ENCODE measurements at regions not wholly inside any gene's neighbourhood (a gene's known extent, or its start where the extent isn't known, plus 50 kb on each side); places are given as distances from the start of the nearest gene placed in this dataset.

DNA sequence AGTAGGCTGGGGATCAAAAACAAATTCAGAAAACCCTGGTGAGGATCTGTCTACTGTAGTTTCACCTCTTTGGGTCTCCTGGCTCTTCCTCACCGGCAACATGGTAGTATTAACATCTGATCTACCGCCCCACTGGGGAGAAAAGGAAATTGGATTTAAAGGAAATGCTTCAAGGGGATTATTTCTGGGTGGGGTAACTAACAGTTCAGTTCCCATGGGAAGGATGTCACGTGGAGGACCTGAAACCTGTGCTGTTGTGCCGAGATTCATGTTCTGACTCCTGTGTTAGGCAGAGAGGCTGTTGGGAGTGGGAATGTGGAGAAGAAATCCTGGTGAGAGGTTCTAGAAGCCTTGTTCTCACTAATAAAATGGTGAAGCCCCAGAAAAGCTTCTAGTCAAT is 254.4 kb downstream of the BCOR start:
- Histone ChIP-seq H3K79me2 (ENCODE audit: low read length) (no peaks in the 10 kb centered on the region), H3K9ac (ENCODE audit: low read length) (no peak overlapping the region), H4K20me1 (ENCODE audit: low read length) (no peaks in the 10 kb centered on the region), H3K27ac (ENCODE audit: low read length) (no peak overlapping the region), H3K9me3 (ENCODE audit: low read length) (no peaks in the 10 kb centered on the region), H3K4me2 (ENCODE audit: low read length) (no peak overlapping the region), H3K36me3 (ENCODE audit: low read depth, low read length) (no peaks in the 10 kb centered on the region), H3K27me3 (ENCODE audit: low read length) (no peaks in the 10 kb centered on the region), H2AFZ (ENCODE audit: low read length) (no peak overlapping the region), H3F3A (ENCODE audit: low read length, unreplicated experiment) (no peaks in the 10 kb centered on the region), H3K4me3 (ENCODE audit: low read length) (no peak overlapping the region), H3K9me2 (replicated peaks; ENCODE audit: low read length) (no peaks in the 10 kb centered on the region), H3K4me1 (ENCODE audit: insufficient read depth, low read length) (no peaks in the 10 kb centered on the region)
- ATAC-seq (no peak), DNase-seq (no peak)
- no TSS peak for BruUV-seq (replicated peaks)
- ChIA-PET POLR2A (ENCODE audit: unreplicated experiment) (no interaction called here), CTCF (no interaction called here)
- no peak for TF ChIP-seq CTCF (conservative IDR thresholded peaks at IDR 0.05; ENCODE audit: low read depth, low read length)
- TF ChIP-seq EZH2 (IDR thresholded peaks at IDR 0.05; ENCODE audit: low read length, unreplicated experiment): no peak
- TF ChIP-seq EZH2phosphoT487 (IDR thresholded peaks at IDR 0.05; ENCODE audit: borderline replicate concordance, low read length): no peak
- intact Hi-C loops (cut with micrococcal nuclease): no loop called here

- H3K4me1 ChIP-seq (ENCODE audit: insufficient read depth, low read length): peaks cover 8% of the 10 kb centered on the region
- DNase-seq (no peak), ATAC-seq (no peak)
- H3K79me2 ChIP-seq (ENCODE audit: low read length): no peaks in the 10 kb centered on the region
- no TSS peak for BruUV-seq (replicated peaks)
- no peak overlapping the region for H3K27ac ChIP-seq (ENCODE audit: low read length)
- no peaks in the 10 kb centered on the region for H3K9me3 ChIP-seq (ENCODE audit: low read length)
- TF ChIP-seq EZH2 (IDR thresholded peaks at IDR 0.05; ENCODE audit: low read length, unreplicated experiment) (no peak), CTCF (conservative IDR thresholded peaks at IDR 0.05; ENCODE audit: low read depth, low read length) (no peak), EZH2phosphoT487 (IDR thresholded peaks at IDR 0.05; ENCODE audit: borderline replicate concordance, low read length) (no peak)
- H3K4me3 ChIP-seq (ENCODE audit: low read length): no peak overlapping the region
- POLR2A ChIA-PET (ENCODE audit: unreplicated experiment): no interaction called here
- H3K4me2 ChIP-seq (ENCODE audit: low read length): no peak overlapping the region
- H3K9ac ChIP-seq (ENCODE audit: low read length): no peak overlapping the region
- H3K9me2 ChIP-seq (replicated peaks; ENCODE audit: low read length): no peaks in the 10 kb centered on the region
- no peaks in the 10 kb centered on the region for H3F3A ChIP-seq (ENCODE audit: low read length, unreplicated experiment)
- no peaks in the 10 kb centered on the region for H3K36me3 ChIP-seq (ENCODE audit: low read depth, low read length)
- CTCF ChIA-PET: no interaction called here
- no peak overlapping the region for H2AFZ ChIP-seq (ENCODE audit: low read length)
- no peaks in the 10 kb centered on the region for H4K20me1 ChIP-seq (ENCODE audit: low read length)
- intact Hi-C loops (cut with micrococcal nuclease): no loop called here
- H3K27me3 ChIP-seq (ENCODE audit: low read length): no peaks in the 10 kb centered on the region
These were observed 252.5 kb downstream of the BCOR start for GRCh38 chrX:39845233-39845632.

DNA sequence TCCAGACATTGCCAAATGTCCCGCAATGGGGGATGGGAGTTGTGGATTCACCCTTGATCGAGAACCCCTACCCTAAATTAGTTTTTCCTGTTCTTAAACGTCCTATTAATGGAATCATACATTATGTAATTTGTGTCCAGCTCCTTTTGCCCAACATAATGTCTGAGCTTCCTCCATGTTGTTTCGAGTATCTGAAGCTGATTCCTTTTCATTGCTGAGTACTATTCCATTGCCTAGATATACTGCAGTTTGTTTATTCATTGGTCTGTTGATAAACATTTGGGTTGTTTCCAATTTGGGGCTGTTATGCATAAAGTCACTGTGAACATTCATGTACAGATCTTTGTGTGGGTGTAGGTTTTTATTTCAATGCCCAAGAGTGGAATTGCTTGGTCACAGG is 251.3 kb downstream of the BCOR start:
- TF ChIP-seq EZH2 (IDR thresholded peaks at IDR 0.05; ENCODE audit: low read length, unreplicated experiment): no peak
- no peak for TF ChIP-seq EZH2phosphoT487 (IDR thresholded peaks at IDR 0.05; ENCODE audit: borderline replicate concordance, low read length)
- TF ChIP-seq CTCF (conservative IDR thresholded peaks at IDR 0.05; ENCODE audit: low read depth, low read length): no peak
- Histone ChIP-seq H3K4me3 (ENCODE audit: low read length) (no peak overlapping the region), H3K9ac (ENCODE audit: low read length) (no peak overlapping the region), H3K4me1 (ENCODE audit: insufficient read depth, low read length) (peaks cover 8% of the 10 kb centered on the region), H3K9me2 (replicated peaks; ENCODE audit: low read length) (no peaks in the 10 kb centered on the region), H3K27me3 (ENCODE audit: low read length) (no peaks in the 10 kb centered on the region), H3K79me2 (ENCODE audit: low read length) (no peaks in the 10 kb centered on the region), H3K36me3 (ENCODE audit: low read depth, low read length) (no peaks in the 10 kb centered on the region), H3K27ac (ENCODE audit: low read length) (no peak overlapping the region), H2AFZ (ENCODE audit: low read length) (no peak overlapping the region), H3K4me2 (ENCODE audit: low read length) (no peak overlapping the region), H3K9me3 (ENCODE audit: low read length) (no peaks in the 10 kb centered on the region), H3F3A (ENCODE audit: low read length, unreplicated experiment) (no peaks in the 10 kb centered on the region), H4K20me1 (ENCODE audit: low read length) (no peaks in the 10 kb centered on the region)
- DNase-seq (no peak), ATAC-seq (no peak)
- no TSS peak for BruUV-seq (replicated peaks)
- POLR2A ChIA-PET (ENCODE audit: unreplicated experiment): no interaction called here
- CTCF ChIA-PET: no interaction called here
- intact Hi-C loops (cut with micrococcal nuclease): no loop called here
